ENCODE measurements at regions not wholly inside any gene's neighbourhood (a gene's known extent, or its start where the extent isn't known, plus 50 kb on each side); places are given as distances from the start of the nearest gene placed in this dataset.

DNA sequence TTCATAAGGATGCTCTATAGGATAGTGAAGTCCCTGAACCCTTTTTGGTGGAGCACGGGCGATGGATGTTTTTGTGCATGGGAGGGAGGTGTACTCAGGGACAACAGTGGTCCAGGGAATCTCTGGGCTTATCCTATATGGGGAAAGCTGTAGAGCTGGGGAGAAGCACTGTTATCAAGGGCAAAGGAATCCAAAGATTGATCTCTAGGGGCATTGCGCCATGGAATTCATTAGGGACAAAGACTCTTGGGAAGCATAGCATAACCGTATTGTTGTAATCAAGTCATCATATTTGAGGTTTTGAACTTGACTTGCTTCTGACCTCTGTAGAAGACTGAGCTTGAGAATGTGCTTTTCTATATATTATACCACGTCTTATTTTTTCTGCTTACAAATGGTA lies 172.9 kb upstream of the ZFHX3 start:
- no peak for DNase-seq (ENCODE audit: low read depth in 2 of 2)

DNA sequence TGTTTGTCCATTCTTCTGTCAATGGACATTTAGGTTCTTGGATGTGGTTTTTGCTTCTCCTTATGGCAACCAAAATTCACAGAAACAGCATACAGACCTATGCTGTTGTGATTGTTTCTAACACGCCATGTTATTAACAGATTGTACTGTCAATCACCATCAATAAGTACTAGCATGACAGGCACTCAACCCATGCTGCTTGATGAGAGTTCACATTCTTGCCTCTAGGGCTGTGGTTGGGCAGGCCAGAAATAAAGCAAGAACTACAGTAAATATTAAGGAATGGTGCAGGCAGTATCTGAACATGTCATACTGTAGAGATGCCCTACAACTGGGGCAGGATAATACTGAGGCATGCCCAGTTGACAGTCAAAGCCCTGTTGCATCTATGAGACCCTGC lies 171.2 kb upstream of the ZFHX3 start:
- DNase-seq (ENCODE audit: low read depth in 2 of 2) = no peak

DNA sequence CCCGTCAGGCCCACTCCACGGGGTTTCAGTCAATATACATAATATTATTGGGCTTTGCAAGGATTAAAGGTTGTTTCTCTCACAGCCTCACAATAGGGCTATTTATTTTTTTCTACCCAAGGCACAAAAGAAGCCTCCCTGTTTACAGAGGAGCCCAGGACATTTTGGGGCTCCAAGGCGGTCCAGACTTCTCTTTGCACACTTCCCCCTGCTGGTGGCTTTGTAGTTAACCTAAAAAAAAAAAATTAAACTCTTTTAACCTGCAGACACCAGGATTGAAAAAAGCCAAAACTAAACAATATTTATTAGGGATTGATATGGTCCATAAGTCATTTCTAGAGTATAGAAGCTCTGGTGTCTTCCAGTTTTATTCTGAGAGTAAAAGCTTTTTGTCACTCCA lies 169.7 kb upstream of the ZFHX3 start:
- no peak for DNase-seq (ENCODE audit: low read depth in 2 of 2)

DNA sequence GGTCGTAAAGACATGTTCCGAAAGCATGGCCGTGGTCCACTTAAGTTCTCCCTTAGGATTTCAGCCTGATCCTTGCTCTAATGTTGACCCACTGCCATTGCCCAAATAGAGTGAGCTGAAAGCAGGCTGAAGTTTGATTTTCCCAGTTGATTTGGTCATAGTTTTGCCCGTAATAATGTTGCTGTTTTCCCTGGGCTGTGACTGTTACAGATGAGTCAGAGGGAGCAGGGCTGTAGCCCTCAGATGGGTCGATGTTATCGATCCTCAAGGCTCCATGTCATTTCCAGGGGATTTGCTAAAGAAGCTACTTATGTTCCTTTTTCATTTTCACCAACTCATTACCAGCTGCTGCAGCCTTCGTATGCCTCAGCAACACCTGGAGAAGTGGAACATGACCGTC lies 169.0 kb upstream of the ZFHX3 start:
- DNase-seq (ENCODE audit: low read depth in 2 of 2) = no peak

DNA sequence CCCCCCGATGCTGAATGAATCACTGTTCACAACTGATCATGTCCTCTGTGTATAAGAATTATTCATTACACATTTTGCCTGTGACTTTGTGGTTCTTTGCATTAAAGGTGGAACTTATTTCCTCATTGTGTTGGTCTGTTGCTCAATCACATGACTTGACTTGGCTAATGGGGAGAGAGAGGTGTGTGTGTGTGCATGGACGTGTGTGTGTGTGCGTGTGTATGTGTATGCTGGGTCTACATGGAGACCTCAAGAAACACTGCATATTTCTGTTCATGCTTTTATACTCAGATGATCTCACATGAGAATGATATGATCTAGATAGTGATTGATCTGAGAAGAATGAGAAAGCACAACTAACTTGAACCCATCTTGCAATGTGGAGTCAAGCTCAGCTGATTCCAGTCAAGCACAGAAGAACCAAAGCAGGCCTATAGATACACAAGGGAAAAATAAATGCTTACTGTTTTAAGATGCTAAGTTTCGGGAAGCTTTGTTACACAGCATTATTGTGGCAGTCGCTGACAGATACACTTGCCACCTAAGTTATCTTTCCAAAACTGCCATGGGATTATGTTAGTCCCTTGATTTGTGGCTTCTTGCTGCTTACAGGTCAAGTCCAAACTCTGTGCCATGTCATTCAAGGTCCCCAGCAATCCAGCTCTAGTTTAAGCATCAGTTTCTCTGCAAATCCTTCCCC lies 167.9 kb upstream of the ZFHX3 start:
- DNase-seq (ENCODE audit: low read depth in 2 of 2) = no peak

DNA sequence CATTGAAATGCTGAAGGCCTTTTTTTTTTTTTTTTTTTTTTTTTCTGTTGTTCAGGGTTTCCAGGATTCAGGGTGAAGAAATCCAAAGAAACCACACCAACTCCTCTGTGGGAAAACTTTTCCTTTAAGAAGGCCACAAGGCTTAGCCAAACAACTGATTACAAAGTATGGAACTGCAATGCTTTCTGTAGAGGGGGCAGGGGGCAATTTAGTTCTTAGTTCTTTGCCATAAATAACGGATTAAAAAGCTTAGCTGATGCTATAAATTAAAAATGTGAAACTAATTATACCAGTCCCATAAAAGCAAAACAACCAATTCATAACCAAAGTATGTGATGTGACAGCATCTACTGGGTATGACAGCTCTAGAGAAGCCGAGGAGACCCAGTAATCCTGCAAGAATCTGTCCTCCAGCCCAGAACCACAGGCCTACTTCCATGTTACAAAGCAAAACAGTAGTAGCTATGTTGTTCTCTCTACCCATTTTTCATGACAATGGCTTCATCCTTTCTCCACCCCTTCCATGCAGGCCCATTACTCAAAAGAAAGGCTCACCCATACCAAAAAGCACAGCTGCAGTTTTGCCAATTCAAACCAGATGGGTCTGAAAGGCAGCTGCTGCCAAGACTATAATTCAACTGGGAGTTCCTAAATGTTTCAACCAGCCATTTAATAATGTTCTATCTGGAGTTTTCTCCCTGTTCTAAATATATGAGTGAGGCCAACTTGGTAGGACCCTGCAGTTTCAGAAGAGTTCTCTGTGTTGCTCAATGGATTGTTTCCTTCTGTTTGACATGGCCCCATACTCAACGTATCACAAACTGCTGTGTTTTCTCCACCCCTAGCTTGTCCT lies 167.1 kb upstream of the ZFHX3 start:
- no peak for DNase-seq (ENCODE audit: low read depth in 2 of 2)

DNA sequence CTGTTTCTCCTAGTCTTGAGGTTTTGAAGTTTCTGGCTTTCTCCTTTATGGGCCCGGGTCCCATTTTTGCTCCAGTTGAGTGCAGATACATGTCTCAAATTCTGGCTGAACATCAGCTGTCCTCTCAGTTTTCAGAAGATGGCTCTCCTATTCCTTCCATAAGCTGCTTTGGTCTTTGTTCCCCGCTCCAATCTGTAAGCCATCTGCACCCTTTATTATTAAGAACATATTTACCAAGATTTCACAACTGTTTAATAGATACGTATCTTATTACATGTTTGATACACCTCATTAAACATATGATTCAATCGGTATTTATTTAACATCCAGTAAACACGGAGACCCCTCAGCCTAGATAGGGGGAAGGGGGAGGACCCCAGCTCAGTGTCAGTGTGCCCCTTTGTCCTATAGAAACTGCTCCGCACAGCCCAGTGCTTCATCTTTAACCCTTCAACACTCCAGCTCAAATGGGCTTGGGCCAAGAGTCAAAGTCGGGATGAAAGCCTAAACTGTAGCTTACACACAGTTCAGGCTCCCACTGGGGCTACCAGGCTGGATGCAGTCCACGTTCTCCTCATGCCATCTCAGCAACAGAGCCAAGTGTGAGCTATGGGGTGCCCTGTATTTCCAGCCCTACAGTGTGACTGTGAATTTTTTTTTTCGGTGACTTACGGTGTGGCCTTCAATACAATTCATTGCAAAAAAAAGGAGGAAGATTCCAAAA lies 166.0 kb upstream of the ZFHX3 start:
- DNase-seq (ENCODE audit: low read depth in 2 of 2) = no peak

DNA sequence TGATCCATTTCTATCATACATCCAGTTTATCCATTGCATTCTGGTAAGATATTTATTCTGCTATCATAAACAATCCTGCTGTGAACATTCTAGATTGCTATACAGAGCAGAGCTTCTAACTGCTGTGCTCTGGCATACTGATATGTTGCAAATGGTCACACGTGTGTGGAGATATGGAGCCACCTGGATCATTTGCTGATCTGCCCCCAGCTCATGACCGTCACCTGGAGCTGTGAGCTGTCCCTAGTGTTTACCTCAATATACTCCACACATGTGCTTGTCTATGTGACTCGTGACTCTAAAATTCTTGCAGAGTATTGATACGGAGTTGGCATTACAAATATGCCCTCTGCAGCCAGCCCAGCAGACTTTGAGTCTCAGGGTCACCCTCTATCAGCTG lies 164.5 kb upstream of the ZFHX3 start:
- DNase-seq (ENCODE audit: low read depth in 2 of 2) = no peak

DNA sequence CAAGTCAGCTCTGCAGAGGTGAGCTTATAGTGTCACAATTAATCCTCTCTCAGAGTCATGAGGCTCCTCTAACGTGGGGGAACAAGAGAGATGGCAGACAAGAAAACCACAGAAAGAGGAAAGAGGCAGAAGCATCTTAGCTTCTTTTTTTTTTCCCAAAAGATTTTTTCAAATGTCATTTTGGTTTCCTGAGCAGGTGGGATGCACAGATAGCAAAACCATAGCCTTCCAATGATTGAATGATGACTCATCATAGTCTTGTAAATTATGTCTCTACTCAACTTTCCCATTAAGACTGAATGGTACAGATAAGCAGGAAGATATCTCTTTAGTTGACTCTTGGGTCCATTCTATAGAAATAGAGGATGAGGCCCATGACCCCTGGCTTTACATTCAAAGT lies 162.8 kb upstream of the ZFHX3 start:
- DNase-seq (ENCODE audit: low read depth in 2 of 2) = no peak

DNA sequence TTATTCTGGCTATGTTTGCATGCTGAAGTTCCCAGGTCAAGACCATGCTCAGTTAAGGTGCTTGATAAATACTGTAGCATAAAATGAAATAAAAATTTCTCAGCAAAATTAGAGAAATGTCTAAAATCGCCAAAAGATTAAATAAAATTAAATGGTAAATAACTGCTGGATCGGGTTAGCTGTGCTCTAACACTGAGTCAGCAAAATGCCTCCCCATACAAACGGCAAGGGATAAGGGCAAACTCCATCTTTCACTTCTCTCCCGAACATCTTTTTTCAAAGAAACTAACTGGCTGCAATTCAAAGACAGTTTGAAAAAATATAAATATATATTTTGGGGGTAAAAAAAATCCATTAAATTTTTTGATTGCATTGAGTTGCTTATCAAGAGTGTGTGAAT lies 162.2 kb upstream of the ZFHX3 start:
- no peak for DNase-seq (ENCODE audit: low read depth in 2 of 2)

DNA sequence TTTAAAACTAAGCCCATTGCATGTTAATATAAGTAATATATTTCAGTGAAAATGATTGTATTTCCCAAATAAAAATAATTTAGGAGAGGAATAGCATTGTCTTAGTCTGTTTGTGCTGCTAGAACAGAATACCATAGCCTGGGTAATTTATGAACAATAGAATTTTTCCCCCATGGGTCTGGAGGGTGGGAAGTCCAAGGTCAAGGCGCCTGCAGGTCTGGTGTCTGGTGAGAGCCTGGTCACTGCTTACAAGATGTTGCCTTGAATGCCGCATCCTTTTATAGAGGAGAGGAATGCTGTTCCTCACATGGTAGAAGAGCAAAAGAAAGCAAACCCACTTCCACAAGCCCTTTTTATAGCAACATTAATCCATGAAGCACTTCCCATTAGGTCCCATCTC lies 161.3 kb upstream of the ZFHX3 start:
- DNase-seq (ENCODE audit: low read depth in 2 of 2) = no peak

DNA sequence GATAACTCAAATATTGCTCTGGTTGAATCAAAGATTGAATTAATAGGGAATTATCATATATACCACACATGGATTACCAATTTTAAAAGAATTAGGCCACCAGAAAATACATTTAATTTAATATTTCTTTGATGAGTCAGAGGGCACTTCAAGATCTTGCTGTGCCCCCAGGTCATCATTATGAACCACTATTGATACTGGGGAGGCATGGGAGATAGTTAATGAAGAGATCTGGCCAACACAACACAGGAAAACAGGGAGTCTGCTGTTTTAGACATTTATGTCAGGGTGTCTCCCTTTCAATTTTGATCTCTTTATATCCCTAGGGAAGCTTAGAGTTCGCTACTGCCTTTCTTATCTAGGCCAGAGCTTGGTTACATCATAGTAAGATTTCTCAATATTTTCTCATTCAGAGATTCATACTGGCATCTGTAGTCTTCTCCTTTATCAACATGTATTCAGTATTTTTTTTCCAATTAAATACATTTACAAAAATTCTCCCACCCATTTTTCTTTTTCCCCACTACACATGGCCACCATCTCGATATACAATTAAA lies 158.3 kb upstream of the ZFHX3 start:
- DNase-seq (ENCODE audit: low read depth in 2 of 2) = no peak

DNA sequence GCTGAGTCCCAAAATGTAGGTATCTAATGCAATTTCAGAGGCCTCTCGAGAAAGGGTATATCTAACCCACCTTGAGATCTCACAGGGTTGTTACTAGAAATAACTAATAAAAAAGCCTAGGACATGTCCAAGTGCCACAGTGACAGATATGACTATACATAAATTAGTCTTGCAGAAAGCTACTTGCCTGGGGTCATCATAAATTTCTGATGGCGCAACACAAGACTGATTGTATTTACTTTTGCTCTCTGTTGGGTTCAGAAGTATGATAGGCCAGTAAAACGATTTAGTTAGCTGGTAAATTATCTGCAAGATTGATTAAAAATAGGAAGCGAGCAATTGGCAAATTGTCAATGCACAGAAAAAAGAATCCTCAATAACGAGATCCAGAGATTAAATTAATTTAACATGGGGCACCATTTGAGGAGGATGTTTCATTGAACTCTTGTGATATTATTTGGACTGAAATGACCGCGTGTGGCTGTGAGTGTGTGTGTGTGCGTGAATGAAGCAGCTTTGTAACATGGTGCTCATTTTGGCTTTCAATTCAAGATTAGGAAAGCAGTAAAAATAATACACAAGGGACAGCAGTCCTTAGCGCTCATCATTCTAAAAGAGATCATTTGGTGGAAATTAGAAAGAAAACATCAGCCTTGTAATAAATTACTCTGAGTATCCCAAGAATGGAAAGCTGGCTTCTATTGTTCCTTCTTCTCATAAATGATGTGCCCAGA lies 157.4 kb upstream of the ZFHX3 start:
- no peak for DNase-seq (ENCODE audit: low read depth in 2 of 2)

DNA sequence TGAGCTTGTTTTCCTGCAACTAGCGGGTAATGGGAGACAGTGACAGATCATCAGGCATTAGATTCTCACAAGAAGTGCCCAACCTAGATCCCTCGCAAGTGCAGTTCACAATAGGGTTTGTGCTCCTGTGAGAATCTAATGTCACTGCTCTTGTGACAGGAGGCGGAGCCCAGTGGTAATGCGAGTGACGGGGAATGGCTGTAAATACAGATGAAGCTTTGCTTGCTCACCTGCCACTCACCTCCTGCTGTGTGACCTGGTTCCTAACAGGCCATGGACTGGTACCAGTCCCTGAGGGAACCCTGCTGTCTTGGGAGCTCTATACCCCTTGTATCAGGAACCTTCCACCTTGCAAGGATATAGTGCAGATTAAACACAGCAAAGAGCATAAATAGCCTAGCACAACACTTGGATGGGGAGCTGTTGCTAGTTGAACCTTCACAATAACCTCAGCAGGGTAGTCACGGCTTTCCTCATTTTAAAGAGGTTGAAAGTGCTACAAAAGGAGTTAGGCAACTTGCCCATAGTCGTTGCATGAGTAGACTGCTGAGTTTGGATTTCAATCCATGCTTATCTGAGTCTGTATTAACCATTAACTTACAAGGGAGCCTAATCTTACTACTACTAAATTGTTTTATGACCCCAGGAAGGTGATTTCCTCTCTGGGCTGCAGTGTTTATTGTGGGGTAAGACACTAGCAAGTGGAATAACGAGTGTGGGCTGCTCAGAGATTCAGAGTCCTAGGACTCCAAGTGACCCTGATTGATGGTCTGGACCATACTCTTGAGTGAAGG lies 156.6 kb upstream of the ZFHX3 start:
- DNase-seq (ENCODE audit: low read depth in 2 of 2) = no peak

DNA sequence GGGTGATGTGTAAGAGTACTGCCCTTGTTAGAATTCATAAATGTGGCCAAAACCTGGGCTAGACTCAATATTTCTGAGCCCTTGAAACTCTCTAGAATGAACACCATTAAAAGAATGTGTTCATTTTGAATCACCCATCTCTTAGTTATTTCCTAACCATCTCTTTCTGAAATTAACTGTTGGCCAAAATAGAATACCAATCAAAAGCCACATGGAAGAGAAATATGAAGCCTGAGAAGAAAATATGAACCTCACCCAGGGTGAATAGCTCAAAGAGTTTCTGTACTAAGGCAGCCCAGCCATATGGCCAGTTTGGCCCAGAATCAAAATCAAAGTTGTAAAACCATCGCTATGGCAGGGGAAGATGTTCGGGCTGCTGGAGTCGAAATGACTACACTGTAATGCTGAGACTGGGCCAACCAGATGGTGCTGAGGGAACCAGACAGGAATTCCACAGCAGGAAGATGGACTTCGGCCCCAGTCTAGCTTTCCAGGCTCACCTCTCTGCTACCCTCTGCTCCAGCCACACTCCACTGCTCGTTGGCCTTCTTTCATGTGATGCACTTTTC lies 154.3 kb upstream of the ZFHX3 start:
- no peak for DNase-seq (ENCODE audit: low read depth in 2 of 2)

DNA sequence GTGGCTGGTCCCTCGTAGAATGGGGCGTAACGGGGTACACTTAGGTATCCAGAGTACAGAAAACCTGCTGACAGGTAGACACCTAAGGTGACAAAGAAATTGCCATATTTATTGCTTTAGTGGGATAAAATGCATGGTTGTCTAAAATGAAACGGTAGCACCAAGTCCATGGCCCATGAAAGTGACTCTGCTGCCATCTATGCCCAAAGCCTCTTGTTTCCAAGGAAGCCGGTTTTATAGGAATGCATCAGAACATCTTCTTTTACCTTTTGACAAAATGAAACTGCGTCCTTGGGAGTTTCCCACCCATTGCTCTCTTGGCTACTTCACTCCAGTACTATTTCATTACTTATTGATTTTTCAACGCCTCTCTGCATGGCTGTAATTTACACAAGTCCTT lies 151.3 kb upstream of the ZFHX3 start:
- DNase-seq (ENCODE audit: low read depth in 2 of 2) = no peak

DNA sequence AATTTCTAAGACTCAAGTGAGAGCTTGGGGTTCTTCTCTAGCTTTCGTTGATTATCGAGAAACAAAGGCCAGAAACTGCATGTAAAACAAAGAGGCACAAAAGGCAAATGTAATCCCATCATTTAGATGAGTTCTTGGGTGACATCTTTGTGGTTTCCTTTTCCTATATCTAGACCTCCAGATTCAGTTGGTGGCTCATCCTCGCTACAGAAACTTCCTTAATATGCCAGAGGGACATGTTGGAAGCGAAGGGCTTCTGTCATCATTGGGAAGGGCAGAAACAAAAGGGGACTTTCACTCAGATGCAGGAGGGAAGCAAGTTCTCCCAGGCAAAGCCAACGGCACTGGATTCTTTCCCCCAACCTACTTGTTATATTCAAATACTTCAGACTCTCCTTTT lies 150.6 kb upstream of the ZFHX3 start:
- no peak for DNase-seq (ENCODE audit: low read depth in 2 of 2)

DNA sequence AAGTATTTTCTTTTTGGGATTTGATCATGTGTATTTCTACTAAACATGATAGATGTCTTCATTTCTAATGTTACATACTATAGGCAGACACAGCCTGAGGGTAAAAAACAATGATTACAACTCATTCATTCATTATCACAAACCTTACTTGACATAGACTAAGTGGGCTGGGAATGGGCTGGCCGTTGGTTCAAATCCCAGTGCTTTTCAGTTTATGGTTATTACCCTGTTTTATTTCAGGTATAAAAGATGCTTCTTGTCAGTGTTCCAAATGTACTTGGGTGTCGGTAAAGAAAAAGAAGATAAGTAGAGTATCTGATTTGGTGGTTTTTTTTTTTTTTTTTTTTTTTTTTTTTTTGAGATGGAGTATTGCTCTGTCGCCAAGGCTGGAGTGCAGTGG lies 149.7 kb upstream of the ZFHX3 start:
- no peak for DNase-seq (ENCODE audit: low read depth in 2 of 2)

DNA sequence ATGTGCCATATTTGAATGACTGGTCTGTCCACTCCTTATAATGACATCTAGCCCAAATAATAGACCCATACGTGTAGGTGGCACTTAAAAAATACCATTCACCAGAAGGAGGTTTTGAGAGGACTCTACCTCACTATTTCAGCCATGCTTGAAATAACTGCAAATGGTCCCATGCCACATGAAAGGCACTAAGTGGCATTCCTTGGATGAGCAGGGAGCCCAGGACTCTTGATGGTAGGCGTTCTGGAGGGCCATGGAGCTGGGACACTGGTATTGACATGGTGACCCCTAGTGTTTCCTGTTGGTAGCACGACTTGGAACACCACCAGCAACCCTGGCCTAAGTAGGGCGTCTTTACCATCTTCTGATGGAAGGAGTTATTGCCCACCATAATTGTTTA lies 148.7 kb upstream of the ZFHX3 start:
- no peak for DNase-seq (ENCODE audit: low read depth in 2 of 2)

DNA sequence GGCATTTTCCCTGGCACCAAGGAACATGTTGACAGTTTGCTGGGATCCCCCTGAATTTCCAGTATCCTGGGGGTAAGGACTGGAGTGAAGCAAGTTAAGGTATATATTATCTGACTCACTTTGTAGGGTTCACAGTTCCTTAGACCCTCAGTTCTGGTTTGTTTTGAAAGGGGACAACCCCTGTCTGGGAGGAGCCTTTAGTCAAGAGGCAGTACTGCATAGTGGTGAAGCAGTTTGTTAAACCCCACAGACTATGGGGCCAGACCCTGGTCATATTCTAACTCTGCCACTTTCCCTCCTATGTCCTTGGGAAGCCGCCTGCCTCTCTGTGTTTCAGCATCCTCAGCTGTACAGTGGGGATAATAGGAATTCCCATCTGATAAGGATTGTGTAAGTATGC lies 145.5 kb upstream of the ZFHX3 start:
- no peak for DNase-seq (ENCODE audit: low read depth in 2 of 2)

Data from stimulated activated CD8-positive, alpha-beta memory T cell treated with anti-CD3 and anti-CD28 coated beads, Interleukin-15, amount 100 ng/mL, for 48 hours (primary cell).